Right renal cortex interstitium (tissue), 3 donors: ENCODE measurements at regions not wholly inside any gene's neighbourhood (a gene's known extent, or its start where the extent isn't known, plus 50 kb on each side); places are given as distances from the start of the nearest gene placed in this dataset.

Source experiments
- DNase-seq, 3 donors: peaks; one replicate each; pipeline ENCODE4 v3.0.0-alpha.2; 2013; ENCODE audit warnings: low read depth in 3 of 3, low spot score in 2 of 3

DNA sequence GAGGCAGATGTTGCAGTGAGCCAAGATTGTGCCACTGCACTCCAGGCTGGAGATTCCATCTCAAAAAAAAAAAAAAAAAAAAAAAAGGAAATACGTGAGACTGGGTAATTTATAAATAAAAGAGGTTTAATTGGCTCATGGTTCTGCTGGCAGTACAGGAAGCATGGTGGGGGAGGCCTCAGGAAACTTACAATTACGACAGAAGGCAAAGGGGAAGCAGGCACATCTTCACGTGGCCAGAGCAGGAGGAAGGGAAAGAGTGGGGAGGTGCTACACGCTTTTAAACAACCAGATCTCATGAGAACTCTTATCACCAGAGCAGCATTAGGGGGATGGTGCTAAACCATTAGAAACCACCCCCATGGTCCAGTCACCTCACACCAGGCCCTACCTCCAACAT is 138.2 kb upstream of the IL12A start:
- no peak for DNase-seq

DNA sequence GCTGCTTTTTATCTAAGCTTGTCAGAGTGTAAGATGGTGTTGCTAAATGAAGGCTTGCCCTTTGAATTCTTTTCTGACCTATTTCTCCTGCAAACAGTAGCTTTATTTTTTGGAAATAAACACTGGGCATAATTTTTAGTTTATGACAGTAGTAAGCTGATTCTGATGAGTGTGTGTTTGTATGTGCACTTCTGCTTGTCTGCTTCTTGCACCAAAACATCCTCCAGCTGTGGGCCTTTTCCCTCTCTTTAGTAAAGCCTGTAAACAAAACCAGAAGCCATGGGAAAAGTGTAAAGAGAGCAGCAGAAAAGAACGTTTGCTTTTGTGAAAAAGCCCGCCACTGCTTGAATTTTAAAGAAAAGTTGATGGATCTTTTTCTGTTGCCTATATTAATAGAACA is 136.4 kb upstream of the IL12A start:
- no peak for DNase-seq

DNA sequence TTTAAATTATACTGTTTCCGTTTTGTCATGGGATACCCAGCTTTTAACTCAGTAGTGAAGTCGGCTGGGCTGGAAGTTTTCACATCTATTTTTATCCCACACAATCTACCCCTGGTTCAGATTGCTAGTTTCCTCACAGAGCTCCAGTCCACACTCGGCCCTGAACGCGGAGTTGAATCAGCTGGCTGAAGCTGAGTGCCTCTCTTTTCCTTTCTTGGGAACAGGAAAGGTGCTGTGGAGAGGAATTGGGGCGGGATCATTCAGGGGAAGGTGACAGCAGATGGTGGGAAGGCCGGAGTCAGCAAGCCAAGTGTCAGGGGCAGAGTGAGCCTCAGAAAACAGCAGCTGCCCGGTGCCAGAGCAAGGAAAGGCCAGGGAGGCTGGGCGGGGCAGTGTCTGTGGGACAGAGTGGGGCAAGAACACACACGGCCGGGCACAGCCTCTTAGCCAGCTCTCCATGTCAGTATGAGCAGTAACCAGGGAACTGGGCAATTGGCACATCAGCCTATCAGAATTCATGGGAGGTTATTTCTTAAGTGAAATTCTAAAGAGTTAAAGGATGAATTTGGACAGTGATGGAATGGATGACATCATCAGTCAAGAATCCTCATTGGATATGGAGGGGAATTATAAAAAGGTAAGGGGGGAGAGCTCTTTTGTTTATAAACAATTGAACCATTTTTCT is 135.7 kb upstream of the IL12A start:
- DNase-seq: no peak

DNA sequence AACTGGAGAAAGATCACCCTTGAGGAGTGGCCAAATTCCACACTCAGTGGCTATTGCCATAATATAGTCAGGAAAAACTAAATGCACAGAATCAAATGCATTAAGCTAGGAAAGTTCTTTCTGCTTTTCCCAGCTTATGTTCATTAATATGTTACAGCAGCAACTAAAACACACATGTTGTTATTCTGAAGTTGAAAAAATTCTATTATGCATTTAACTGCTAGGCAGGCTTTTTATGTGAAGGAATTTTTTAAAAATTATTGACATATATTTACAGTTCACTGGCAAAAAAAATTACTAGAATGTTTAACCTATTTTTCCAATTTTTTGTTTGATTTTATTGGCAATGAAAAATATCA is 135.2 kb upstream of the IL12A start:
- DNase-seq: no peak

DNA sequence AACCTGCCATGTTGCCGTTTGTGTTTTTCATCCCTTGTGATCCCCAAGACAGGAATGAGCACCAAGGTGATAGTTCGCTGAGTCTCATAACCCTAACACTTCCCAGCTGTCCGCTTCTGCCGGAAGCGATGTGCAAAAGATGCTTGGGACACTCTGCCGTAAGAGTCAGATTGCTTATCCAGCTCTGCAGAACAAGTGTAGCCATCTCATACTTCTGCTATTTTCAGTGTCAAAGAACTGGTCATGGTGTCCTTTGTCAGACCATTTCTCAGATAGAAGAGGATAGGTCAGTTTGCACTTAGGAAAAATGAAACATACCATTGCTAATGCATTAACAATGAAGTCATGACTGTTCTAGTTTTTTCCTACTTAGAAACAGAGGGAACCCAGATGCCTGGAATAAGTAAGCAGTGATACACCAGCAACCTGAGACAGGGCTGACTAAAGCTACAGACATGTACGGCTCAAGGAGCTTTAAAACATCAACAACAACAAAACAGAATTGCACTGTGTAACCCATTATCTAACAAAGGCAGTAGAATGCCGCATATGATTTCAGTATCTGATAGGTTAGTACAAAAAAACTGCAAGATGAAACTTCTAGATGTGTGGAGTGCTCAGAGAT is 134.0 kb upstream of the IL12A start:
- DNase-seq: no peak

DNA sequence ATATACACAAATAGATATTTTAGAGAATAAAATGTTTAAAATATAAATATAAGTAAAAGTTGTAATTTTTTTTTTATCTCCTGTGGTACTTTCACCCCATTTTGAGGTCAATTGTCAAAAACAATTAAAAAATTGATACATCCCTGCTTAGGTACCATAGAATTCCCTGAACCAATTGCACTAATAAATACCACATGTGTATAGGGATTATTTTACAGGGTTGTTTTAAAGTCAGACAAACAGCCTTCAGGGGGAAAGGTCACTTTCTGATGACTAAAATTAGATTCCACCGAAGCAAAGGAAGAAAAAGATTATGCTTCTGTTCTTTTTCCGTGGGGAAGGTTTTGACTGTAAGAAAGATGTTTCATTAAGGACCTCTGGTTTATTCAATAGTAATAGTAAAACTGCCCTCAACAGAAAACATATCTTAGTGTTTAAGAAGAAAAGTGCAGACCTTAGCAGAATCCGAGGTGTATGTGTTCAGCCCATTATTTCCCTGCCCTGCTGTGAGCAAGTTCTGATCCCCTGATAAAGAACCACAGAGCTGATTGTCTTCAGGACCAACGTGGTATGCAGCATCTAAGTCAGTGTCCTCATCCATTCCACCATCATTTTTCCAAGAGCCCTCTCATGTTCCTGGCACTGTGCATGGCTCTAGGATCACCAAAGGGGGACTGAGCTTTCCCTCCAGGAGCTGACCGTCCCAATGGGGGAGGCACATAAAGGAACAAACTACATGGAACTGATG is 132.9 kb upstream of the IL12A start:
- DNase-seq: no peak

DNA sequence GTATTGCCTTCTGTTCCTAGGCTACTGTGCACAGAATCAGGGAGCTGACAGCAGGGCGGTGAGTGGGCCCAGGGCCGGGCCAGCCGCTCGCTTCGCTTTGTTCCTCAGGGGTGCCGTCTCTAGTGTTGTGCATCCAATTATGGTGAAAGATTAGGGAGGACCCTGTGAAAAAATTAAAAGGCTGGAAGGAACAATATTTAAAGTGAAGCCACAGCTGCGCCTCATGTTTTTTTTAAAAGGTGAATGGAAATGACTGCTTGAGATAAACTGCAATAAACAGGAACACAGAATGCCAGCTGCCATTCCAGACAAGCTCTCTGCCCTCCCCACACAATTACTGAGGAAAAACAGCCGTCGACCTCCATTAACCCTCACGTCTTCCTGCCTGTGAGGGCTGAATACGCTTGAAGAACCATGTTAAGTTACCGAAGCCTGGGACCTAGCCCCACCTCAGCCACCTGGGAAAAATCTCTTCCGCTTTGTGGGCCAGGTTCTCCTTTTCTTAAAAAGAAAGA is 132.0 kb upstream of the IL12A start:
- no peak for DNase-seq

DNA sequence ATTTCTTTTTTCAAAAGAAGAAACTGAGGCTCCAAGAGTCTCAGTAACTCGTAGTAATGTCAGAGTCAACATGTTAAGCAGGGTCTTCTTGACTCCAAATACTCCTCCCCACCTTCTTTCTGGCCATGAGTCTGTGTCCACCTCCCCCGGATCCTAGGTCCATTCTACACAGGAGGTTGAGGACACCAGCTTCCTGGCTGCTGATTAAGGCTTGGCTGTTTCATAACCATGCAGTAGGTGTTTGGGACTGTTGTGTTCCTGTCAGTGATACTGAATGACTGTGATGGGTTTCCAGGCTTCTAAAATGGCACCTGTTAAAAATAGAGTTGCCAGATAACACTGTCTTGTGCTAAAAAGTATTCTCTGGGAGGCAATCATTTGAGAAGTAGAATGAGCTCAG is 130.8 kb upstream of the IL12A start:
- DNase-seq: no peak

DNA sequence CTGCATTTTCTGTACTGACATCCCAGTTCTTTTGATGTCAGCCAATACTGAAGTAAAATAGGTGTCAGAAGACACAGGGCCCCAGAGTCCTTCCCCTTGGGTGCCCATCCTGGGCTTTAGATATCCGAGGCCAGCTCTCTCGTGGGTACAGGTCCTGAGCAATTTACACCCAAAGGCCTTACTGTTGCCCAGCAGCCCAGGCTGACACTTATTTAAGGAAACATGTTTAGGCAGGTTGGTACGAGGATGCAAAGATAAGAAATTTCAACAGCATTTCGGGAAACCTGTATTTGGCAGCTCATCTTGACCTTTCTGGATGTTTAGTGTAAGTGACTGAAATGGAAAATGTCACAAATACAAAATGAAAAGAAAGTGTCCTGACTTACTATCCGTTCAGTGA is 130.0 kb upstream of the IL12A start:
- no peak for DNase-seq

DNA sequence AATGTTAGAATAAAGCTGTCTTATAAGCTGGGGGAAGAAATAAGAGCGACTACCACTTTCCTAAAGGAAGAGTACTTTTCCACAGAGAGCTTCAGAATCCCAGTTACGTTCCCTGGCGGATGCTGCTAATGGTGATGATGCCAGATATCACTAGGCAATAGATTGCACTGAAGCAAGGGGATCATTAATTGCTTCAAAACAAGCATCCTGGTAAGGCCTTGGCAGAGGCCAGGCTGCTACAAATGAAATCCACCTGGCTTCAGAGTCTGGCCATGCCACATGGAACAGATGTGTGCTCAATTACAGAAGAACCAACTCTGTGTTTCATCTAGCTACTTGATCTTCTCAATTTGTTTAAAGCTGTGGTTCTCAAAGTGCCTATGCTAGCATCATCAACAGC is 129.2 kb upstream of the IL12A start:
- no peak for DNase-seq

DNA sequence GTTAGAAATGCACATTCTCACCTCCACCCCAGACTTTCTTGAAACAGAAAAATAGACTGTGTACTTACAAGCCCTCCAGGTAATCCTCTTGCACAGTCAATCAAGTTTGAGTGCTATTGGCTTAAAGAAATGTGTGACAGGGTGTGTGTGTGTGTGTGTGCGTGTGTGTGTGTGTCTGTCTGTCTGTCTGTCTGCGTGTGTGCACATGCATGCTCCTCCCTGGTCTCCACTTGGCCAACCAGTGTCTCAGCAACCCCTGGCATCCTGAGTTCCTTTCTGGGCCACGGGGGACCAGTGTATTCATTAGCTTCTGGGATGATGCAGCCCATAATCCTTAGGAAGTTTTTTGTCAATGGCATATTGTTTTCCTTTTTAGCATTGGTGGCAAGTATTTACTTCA is 128.8 kb upstream of the IL12A start:
- no peak for DNase-seq

DNA sequence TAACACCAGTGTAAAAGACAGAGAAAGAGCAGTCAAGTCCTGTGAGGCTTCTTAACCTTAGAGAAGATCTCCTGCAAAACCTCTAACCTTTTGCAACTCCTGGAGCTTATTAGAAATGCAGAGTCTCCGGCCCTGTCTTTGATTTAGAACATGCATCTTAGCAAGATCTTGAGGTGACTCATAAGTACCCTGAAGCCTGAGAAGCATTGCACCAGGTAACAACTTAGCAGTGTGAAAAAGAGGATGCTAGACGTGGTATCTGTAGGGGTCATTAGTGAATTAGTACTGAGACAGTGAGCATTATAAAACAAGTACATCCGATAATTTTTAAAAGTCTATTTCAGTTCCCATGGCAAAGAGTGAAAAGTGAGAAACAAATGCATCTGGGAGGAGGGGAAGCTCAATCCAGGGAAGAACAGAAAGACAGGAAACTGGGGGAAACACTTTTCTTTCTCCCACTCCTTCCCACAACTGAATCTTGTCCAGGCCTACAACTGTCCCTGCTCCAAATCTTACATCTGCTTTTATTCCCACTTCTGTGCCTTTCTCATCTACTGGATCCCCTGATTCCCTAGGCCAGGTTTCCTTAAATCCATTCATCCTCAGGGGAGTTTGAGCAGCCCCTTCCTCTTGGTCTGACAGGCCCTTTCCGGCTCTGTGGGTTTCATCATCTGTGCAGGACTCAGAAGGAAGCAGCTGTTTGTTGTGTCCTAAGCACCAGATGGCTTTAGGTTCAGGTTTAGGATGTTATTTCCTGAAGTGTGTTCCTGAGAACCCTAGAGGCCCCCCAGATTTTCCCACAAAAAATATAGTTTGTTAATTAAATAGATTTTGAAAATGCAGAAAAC is 128.1 kb upstream of the IL12A start:
- DNase-seq: no peak

DNA sequence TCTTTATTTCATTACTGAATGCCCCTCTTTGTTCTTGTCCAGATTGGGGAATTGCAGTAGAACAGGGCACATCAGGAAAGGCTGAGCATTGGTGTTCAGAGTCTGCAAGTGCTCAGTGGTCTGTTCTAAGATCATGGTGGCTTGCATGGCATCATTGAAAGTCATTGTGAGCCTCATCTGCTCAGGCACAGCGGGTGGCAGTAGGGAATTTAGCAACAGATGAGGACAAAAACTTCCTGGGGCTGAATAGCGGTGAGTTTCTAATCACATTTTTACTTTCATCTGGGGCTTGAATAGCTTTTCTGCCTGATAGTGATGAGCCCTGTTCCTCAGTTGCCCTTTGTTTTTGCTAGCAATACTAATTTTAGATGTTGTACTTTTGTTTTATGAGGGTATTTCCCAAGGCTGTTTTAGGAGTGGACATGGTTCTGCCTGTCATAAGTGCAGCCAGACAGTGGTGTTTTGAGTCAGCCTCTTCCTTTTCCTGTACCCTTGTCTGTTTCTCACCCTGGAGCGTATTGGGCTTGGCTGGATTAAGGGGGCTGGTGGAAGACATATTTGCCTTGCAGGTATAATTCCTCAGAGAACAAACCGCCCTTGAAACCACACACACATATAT is 127.2 kb upstream of the IL12A start:
- no peak for DNase-seq

DNA sequence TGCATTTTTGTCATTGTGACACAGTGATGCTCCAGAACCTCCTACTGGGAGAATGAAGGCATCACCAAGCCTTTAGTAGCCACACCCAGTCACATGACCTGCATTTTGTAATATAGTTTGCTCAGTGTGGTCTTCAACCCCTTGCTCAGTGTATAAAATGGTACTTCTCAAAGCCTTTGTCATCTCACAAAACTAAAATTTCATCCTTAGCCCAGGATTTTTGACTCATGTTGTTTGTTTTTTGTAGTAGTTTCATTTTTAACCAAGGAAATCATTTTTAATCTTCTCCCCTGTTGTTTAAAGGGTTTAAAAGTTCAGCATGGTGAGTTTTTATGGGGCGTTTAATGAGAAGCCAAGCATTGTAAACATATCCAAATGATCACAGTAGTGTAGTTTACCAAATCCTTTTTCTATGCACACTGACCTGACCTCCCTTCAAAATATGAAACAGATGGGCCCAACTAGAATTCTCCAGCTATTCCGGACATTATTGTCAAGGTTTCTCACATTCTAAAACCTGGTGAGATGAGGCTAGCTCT is 123.5 kb upstream of the IL12A start:
- no peak for DNase-seq

DNA sequence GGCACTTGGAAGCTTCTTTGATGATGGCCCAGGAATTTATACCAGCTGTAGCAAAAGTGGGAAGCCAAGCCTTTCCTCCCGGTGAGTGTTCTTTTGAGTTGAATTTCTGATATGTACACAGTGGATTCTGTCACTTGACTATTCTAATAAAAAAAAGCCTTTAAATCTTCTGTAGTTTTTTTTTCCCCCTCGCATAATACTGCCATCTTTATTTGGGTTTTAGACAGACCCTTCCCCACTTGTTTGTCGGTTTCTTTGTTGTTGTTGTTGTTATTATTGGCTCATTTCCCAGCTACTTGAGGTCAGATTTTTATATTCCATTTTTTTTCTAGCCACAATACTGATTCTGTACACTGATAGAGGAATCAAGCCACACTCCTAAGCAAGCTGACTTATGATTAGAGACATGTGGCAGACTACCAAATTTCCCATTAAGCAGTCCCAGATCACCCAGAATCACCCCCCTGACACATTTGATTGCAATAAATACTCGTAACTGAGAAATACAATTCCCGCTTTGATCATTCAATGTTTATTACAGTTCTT is 122.4 kb upstream of the IL12A start:
- DNase-seq: no peak

DNA sequence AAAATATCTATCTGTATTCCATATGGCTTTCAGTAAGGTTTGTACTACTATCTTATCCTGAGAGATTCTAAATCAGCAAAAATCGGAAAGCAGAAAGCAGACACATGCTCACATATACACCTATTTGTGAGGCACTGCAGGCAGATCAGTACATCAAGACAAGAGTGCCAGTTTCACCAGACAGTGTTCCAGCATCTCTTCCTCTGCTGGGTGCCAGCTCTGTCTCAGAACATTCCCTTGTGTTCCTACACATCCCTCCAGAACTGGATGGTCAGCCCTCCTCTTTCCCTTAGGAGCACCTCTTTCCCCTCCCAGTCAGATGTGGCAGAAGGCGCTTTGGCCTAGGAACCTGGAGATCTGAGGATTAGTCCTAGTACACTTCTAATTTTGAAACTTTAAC is 121.3 kb upstream of the IL12A start:
- no peak for DNase-seq

DNA sequence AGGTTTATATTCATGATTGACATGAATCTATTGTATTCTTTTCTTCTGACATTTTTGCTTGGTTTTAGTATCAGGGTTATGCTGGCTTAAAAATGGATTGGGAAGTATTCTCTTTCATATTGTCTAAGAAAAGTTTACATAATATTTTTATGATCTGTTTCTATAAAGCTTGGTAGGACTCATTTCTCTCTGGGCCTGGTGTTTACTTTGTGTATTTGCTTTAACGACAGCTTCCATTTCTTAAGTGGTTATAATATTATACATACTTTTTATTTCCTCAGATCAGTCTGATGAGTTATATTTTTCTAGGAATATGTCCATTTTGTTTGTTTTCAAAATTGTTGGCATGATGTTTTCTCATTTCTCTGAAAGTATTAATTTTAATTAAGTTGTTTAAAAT is 117.9 kb upstream of the IL12A start:
- DNase-seq: no peak

DNA sequence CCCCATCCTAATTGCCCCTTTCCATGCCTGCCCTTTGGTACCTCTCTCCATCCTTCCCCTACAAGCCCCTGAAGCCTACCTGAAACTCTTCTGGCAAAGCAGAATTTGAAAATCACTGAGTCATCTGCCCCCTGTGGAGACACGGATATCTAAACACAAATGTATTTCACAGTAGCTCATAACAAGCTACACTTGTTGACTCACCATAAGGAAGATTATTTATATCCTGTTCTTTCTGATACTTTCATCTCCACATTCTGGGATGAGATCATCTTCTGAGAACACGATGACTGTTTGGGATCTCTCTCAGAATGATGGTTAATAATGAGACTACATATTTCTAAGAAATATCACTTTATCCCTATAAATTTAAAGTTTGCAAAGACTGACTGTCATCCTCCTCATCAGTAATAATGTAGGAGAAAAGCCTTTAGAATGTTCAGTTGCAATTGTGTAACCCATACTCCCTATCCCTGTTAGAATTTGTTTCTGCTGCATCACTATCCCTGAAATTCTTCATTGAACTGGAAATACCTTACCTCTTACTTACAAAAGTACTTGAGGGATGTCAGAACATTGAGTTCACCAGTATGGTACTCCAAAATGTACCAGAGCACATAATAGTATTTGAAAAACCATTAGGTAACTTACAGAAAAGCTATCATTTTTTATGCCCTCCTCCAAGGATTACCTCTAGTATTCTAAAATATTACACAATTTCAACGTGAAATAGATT is 116.1 kb upstream of the IL12A start:
- DNase-seq: no peak

DNA sequence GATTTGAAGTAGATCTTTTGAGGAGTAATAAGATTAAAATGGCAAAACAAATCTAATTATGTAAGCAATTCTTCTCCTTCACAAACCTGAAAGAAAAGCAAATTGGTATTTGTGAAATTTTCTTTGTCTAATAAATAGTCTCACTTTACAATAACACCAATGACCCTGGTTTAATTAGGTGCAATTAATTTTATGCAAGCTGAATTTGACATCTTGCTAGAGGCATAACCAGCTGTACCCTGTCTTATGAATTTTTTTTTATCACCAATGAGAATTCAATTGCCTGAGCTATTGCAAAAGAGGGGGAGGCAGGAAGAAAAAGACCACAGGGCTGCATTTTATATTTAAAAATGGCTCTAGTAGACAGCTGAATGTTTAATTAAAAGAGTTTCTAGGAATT is 113.5 kb upstream of the IL12A start:
- no peak for DNase-seq
